Small intestine (tissue), 7 donors: ENCODE measurements at regions not wholly inside any gene's neighbourhood (a gene's known extent, or its start where the extent isn't known, plus 50 kb on each side); places are given as distances from the start of the nearest gene placed in this dataset.

ENCODE experiments used
- DNase-seq, 2 donors: peaks; one replicate each; pipeline versions ENCODE4 v3.0.0 to v3.0.0-alpha.2; 2013
- FAIRE-seq: peaks from 2 replicates; lab custom pipeline; 2012; peaks lifted over from hg19 to GRCh38; lab: Jason Lieb, UNC
- H3K27ac ChIP-seq, 3 donors: one replicate each; pipeline ENCODE4 v1.5.1; 2013; ENCODE audit warnings: low read length in 2 of 3, mild to moderate bottlenecking in 2 of 3, control low read depth in 1 of 3, inconsistent platforms in 1 of 3, low read depth in 1 of 3, moderate library complexity in 1 of 3
- H3K27me3 ChIP-seq, 3 donors: one replicate each; pipeline ENCODE4 v1.6.1; 2013; ENCODE audit warnings: low read length in 3 of 3, inconsistent platforms in 1 of 3; ENCODE audit not compliant: control insufficient read depth in 3 of 3, insufficient read depth in 3 of 3
- H3K36me3 ChIP-seq, 3 donors: one replicate each; pipeline ENCODE4 v1.6.1; 2013; ENCODE audit warnings: low read length in 3 of 3, inconsistent platforms in 1 of 3, low read depth in 1 of 3, mild to moderate bottlenecking in 1 of 3, moderate library complexity in 1 of 3; ENCODE audit not compliant: control insufficient read depth in 3 of 3, insufficient read depth in 2 of 3
- H3K4me1 ChIP-seq, 3 donors: one replicate each; pipeline ENCODE4 v1.6.1; 2013; ENCODE audit warnings: low read length in 2 of 3, inconsistent platforms in 1 of 3, low read depth in 1 of 3, mild to moderate bottlenecking in 1 of 3, moderate library complexity in 1 of 3; ENCODE audit not compliant: control insufficient read depth in 3 of 3, insufficient read depth in 2 of 3
- H3K4me3 ChIP-seq, 3 donors: one replicate each; pipeline ENCODE4 v1.5.1; 2013; ENCODE audit warnings: low read length in 3 of 3, control low read depth in 1 of 3, inconsistent platforms in 1 of 3, low read depth in 1 of 3, mild to moderate bottlenecking in 1 of 3, moderate library complexity in 1 of 3
- H3K9me3 ChIP-seq, 2 donors: one replicate each; pipeline ENCODE4 v1.6.1; 2013; ENCODE audit warnings: low read depth in 1 of 2, low read length in 1 of 2; ENCODE audit not compliant: control insufficient read depth in 2 of 2, insufficient read depth in 1 of 2
- WGBS, 3 donors: extraction: QIAGEN DNeasy Blood & Tissue Kit; methylation state at CpG; one replicate each; pipeline ENCODE4 v1.1.7; 2013; 5-methylcytosine and 5-hydroxymethylcytosine counted together
- donor health status: healthy with polysubstance abuse.
- donor health status: control.
- donor health status: control.
- donor health status: Bipolar disorder and iron deficiency.
- donor health status: healthy.

DNA sequence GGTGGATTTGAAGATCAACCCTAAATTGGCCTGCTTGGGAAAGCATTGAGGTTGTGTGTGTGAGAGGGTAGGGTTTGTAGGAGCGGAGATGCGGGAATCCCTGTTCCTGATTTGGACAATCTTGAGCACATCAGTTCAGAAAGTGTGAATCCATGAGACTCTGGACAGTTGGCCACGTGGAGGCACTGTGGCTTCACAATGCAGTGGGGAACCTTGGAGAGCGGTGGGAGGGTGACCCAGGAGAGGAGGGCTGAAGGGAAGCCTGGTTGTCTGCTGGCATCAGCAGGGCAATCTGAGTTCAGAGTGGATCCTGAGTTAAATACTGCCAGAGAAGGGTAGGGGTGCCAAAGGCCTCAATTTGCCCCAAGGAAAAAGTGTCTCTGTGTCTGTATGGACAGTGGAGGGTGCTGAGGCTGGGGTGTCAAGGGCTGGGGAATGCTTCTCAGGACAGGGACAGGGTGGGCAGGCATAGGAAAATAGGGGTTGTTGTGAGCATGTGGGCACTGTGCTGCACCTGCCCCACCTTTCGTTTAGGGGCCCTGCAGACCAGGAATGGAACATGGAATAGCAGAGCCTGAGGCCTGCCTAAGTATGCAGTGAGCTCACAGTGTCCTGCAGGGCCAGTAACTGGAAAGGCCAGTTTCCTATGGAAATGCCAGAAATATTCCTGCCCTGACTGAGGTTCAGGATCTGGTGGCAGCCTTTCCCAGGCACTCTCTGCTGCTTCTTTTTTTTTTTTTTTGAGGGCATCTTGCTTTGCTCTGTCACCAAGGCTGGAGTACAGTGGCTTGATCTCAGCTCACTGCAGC, 162.9 kb upstream of the PRSS58 start:
- no peaks in the 10 kb centered on the region for H3K9me3 ChIP-seq
- DNase-seq = peak; percentile 11 to 16
- 55 to 64% (median 58%) methylated on average over 5 of the region's 5 CpGs for WGBS, 3 donors
- no peak for FAIRE-seq
- H3K27me3 ChIP-seq = no peaks in the 10 kb centered on the region
- no peak overlapping the region for H3K27ac ChIP-seq
- no peaks in the 10 kb centered on the region for H3K4me1 ChIP-seq
- no peaks in the 10 kb centered on the region for H3K36me3 ChIP-seq
- no peak overlapping the region for H3K4me3 ChIP-seq

DNA sequence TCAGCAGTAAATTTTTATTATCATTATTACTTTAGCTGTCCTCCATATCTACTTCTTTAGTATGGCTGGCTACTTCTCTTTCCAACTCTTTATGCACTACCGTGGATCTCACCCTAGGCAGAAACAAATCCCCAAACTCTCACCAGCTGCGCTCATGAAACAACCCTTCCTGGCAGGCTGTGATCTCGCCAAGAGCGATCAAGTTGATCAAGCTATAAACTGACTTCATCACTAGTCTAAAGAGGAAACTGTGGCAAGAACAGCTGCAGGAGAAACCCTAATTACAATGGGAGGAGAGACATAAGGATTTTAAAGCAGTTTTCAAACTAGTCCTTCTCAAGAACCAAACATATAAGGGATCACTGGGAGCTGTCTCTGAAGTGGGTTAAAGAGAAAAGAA, 160.5 kb upstream of the PRSS58 start:
- no peaks in the 10 kb centered on the region for H3K27me3 ChIP-seq
- WGBS, 3 donors = 13 to 32% (median 20%) methylated on average over 4 of the region's 4 CpGs
- H3K4me3 ChIP-seq = no peak overlapping the region
- DNase-seq (peak in 1 of 2 donors; percentile 10), FAIRE-seq (no peak)
- H3K36me3 ChIP-seq = no peaks in the 10 kb centered on the region
- H3K9me3 ChIP-seq = no peaks in the 10 kb centered on the region
- H3K4me1 ChIP-seq = peaks cover 0 to 7% (median 0%) of the 10 kb centered on the region in 3 donors
- peak overlapping the region in 1 of 3 donors; percentile 45 for H3K27ac ChIP-seq

DNA sequence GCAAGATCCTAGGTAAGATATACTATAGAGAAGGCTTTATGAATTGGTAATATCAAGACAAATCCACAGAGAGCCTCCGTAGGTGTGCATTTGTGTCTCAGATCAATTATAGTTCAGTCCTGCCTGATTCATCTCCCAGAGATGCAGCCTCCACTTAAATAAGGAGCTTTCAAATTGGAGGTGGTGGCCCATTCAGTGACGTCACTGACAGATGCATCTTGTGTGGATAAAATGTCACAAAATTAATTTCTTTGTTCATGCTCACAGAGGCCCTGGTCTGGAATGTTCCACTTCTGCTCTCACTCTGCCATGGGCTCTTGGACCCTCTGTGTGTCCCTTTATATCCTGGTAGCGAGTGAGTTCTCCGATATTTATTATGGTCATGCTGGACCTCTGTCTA, 157.1 kb upstream of the PRSS58 start:
- 89 to 94% (median 91%) methylated on average over 4 of the region's 4 CpGs for WGBS, 3 donors
- FAIRE-seq = no peak
- no peaks in the 10 kb centered on the region for H3K36me3 ChIP-seq

DNA sequence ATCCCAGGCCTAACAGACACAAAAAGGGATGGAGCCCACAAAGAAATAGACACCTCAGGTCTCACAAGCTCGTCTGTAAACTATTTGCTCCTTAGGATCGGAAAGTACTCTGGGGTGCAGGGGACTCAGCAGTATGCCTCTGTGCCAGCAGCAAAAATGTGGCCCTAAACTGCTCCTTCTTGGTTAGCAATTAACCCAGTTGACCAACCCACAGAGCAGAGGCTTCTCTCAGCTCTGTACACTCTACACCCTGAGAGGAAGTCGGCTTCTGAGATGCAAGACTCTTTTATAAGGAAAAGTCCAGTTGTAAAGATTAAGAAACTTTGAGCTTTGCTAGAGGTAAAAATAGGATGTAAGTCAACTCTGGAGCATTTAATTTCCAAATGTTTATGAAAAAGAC, 156.3 kb upstream of the PRSS58 start:
- peak; percentile 11 to 50 for DNase-seq
- 44 to 64% (median 60%) methylated on average over 3 of the region's 3 CpGs for WGBS, 3 donors
- no peak overlapping the region for H3K4me3 ChIP-seq
- no peak overlapping the region for H3K27ac ChIP-seq
- no peak for FAIRE-seq
- H3K27me3 ChIP-seq = no peaks in the 10 kb centered on the region
- H3K9me3 ChIP-seq = no peaks in the 10 kb centered on the region
- peaks cover 0 to 7% (median 0%) of the 10 kb centered on the region in 3 donors for H3K4me1 ChIP-seq
- no peaks in the 10 kb centered on the region for H3K36me3 ChIP-seq

More for the DNA sequence above, 157.1 kb upstream of the PRSS58 start:
- H3K27me3 ChIP-seq = no peaks in the 10 kb centered on the region
- no peak overlapping the region for H3K4me3 ChIP-seq
- peaks cover 0 to 7% (median 0%) of the 10 kb centered on the region in 3 donors for H3K4me1 ChIP-seq
- no peak overlapping the region for H3K27ac ChIP-seq
- no peak for DNase-seq
- no peaks in the 10 kb centered on the region for H3K9me3 ChIP-seq

- FAIRE-seq (no peak), DNase-seq (no peak)
- H3K4me1 ChIP-seq = peaks cover 0 to 7% (median 0%) of the 10 kb centered on the region in 3 donors
- no peaks in the 10 kb centered on the region for H3K9me3 ChIP-seq
- no peak overlapping the region for H3K4me3 ChIP-seq
- H3K36me3 ChIP-seq = no peaks in the 10 kb centered on the region
- H3K27ac ChIP-seq = no peak overlapping the region
- H3K27me3 ChIP-seq = no peaks in the 10 kb centered on the region
- 83 to 90% (median 89%) methylated on average over 4 of the region's 4 CpGs for WGBS, 3 donors
Observed at GRCh38 chr7:142413280-142414000, 155.6 kb upstream of the PRSS58 start.

DNA sequence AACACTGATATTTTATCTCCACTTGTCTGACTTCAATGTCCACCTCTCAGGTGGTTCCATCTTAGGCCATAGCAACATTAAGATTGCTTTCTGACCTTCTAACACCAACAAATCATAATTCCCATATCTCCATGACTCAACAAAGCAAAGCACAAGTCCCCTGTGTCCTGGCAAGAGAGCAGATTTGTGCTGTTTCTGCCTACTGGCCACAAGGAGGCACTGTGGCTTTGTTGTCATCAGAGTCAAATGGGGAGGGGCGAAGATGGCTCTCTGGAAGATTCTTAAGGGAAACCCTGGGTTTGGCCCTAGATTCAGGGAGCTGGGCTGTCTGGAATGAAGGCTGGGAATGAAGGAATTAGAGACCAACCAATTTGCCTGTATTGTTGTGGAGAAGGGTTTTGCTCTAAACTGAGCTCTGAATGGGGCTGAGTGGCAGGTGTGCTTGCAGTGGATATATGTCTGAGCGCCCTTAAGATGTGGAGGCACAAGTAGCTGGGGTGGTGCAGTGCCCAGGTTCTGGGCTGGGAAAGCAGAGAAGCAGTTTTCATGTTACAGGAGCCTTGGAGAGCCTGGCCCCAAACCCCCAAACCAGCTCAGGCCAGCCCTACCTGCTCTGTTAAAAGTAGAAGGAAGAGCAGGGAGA, 154.8 kb upstream of the PRSS58 start:
- Histone ChIP-seq H3K27ac (no peak overlapping the region), H3K27me3 (no peaks in the 10 kb centered on the region), H3K36me3 (no peaks in the 10 kb centered on the region), H3K4me3 (no peak overlapping the region), H3K9me3 (no peaks in the 10 kb centered on the region), H3K4me1 (peaks cover 0 to 7% (median 0%) of the 10 kb centered on the region in 3 donors)
- WGBS, 3 donors = 67 to 81% (median 81%) methylated on average over 2 of the region's 2 CpGs
- DNase-seq (peak; percentile 64 to 66), FAIRE-seq (no peak)

GRCh38 chr7:142409471-142409870, 151.6 kb upstream of the PRSS58 start:
- FAIRE-seq (no peak), DNase-seq (no peak)
- Histone ChIP-seq H3K27me3 (no peaks in the 10 kb centered on the region), H3K36me3 (no peaks in the 10 kb centered on the region), H3K27ac (no peak overlapping the region), H3K4me1 (peaks cover 0 to 4% (median 0%) of the 10 kb centered on the region in 3 donors), H3K9me3 (no peaks in the 10 kb centered on the region), H3K4me3 (no peak overlapping the region)

DNA sequence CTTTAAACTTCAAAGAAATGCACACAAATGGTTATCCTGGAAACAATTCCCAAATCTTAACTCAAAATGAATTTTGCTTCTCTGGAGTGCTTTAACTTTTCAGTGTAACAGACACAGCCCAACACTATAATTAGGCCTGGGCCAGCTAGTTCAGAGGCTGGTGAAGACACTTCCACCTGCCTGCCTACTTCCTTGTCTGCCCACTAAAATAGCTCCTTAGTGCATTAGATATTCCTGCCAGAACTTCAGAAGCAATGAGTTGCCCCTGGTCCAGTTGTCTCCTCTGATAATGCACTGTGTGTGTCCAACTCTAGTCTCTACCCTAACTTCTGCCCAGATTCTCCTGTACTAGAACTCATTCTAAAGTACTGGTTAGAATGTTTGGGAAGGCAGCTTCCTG, 150.9 kb upstream of the PRSS58 start:
- FAIRE-seq = no peak
- no peak for DNase-seq

More for the DNA sequence above, 150.9 kb upstream of the PRSS58 start:
- Histone ChIP-seq H3K9me3 (no peaks in the 10 kb centered on the region), H3K36me3 (no peaks in the 10 kb centered on the region), H3K4me3 (no peak overlapping the region), H3K27ac (no peak overlapping the region), H3K4me1 (peaks cover 0 to 3% (median 0%) of the 10 kb centered on the region in 3 donors), H3K27me3 (no peaks in the 10 kb centered on the region)
